ENCODE measurements at regions not wholly inside any gene's neighbourhood (a gene's known extent, or its start where the extent isn't known, plus 50 kb on each side); places are given as distances from the start of the nearest gene placed in this dataset.

DNA sequence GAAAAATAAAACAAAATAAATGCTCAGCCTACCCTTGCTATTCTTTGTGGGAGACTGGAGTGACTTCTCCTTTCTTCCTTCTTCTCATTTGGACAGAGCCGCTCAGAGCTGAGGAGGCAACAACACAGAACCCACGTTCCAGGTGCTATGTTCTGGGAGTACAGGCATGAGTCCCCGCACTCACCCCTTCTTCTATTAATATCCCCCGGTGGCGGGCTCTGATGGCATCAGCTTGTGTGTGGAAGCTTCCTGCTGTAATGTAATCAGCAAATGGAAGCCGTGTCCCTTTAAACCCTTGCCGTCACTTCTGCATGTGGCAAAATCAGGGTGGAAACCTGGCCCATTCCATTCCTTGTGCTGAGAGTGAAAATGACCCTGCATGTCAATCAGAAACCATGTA lies 116.9 kb upstream of the ADARB2 start:
- 85 to 86% methylated on average over 7 of the region's 7 CpGs for WGBS, 2 donors
- DNase-seq, result no peak
- Histone ChIP-seq H3K27me3 (no peaks in the 10 kb centered on the region), H3K4me3 (no peak overlapping the region), H3K36me3 (ENCODE audit: low read depth, missing control alignments) (no peaks in the 10 kb centered on the region), H3K4me1 (no peaks in the 10 kb centered on the region), H3K9me3 (no peaks in the 10 kb centered on the region), H3K27ac (no peak overlapping the region)
- TF ChIP-seq, protein P1, sequence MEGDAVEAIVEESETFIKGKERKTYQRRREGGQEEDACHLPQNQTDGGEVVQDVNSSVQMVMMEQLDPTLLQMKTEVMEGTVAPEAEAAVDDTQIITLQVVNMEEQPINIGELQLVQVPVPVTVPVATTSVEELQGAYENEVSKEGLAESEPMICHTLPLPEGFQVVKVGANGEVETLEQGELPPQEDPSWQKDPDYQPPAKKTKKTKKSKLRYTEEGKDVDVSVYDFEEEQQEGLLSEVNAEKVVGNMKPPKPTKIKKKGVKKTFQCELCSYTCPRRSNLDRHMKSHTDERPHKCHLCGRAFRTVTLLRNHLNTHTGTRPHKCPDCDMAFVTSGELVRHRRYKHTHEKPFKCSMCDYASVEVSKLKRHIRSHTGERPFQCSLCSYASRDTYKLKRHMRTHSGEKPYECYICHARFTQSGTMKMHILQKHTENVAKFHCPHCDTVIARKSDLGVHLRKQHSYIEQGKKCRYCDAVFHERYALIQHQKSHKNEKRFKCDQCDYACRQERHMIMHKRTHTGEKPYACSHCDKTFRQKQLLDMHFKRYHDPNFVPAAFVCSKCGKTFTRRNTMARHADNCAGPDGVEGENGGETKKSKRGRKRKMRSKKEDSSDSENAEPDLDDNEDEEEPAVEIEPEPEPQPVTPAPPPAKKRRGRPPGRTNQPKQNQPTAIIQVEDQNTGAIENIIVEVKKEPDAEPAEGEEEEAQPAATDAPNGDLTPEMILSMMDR (IDR thresholded peaks at IDR 0.05), result no peak
- TF ChIP-seq POLR2A (IDR thresholded peaks at IDR 0.05), result no peak
- intact Hi-C loops (cut with DNase I; ENCODE audit: low total_unique reads), result no loop called here

GRCh38 chr10:1853801-1854200 lies 116.5 kb upstream of the ADARB2 start:
- intact Hi-C loops (cut with DNase I; ENCODE audit: low total_unique reads), result no loop called here
- no peaks in the 10 kb centered on the region for H3K4me1 ChIP-seq
- no peak overlapping the region for H3K27ac ChIP-seq
- TF ChIP-seq, protein P1 (IDR thresholded peaks at IDR 0.05), result no peak
- no peak for TF ChIP-seq POLR2A (IDR thresholded peaks at IDR 0.05)
- no peak overlapping the region for H3K4me3 ChIP-seq
- no peak for DNase-seq
- no peaks in the 10 kb centered on the region for H3K36me3 ChIP-seq (ENCODE audit: low read depth, missing control alignments)
- WGBS, 2 donors, result 86 to 94% methylated on average over 12 of the region's 12 CpGs
- no peaks in the 10 kb centered on the region for H3K27me3 ChIP-seq
- no peaks in the 10 kb centered on the region for H3K9me3 ChIP-seq

DNA sequence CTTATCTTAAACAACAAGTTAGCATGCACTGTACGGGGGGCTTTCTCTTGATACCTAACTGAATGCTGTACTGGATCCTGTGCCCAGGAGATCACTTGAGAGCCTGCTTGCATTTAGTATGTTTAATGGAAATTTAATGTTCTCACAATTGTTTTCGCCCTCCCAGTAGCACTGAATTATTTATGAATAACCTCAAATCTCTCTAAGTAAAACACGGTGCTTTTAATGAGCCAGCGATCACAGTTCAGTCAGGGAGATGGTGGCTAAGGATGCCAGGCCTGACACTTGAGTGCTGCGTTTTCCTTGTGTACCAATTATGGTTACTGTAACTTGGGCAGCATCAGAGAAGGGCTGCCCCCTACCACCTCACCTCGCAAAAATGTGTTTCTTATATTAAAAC lies 115.5 kb upstream of the ADARB2 start:
- Histone ChIP-seq H3K27ac (no peak overlapping the region), H3K9me3 (no peaks in the 10 kb centered on the region), H3K4me1 (no peaks in the 10 kb centered on the region), H3K27me3 (no peaks in the 10 kb centered on the region), H3K4me3 (no peak overlapping the region), H3K36me3 (ENCODE audit: low read depth, missing control alignments) (no peaks in the 10 kb centered on the region)
- DNase-seq, result no peak
- WGBS, 2 donors, result 88 to 93% methylated on average over 6 of the region's 6 CpGs
- intact Hi-C loops (cut with DNase I; ENCODE audit: low total_unique reads), result no loop called here
- TF ChIP-seq, protein P1 (IDR thresholded peaks at IDR 0.05), result no peak
- TF ChIP-seq POLR2A (IDR thresholded peaks at IDR 0.05), result no peak

DNA sequence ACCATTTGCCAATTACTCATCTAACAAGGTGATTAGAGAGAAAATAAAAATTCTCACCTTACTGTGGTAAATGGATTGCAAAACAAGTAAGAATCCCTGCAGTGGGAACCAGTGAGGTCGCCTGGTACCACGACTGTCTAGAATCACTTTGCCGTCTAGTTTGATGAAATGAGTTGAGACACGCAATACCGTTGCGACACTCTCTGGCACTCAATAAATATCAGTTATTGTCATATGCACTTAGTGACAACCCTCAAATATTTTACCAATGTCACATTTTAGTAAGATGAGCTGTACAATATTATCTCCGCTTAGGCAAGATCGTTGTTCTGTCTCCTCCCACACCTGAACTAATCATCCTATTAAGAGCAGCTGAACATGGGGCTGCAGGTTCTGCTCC lies 114.4 kb upstream of the ADARB2 start:
- Histone ChIP-seq H3K27me3 (no peaks in the 10 kb centered on the region), H3K27ac (no peak overlapping the region), H3K4me3 (no peak overlapping the region), H3K4me1 (no peaks in the 10 kb centered on the region), H3K9me3 (no peaks in the 10 kb centered on the region), H3K36me3 (ENCODE audit: low read depth, missing control alignments) (no peaks in the 10 kb centered on the region)
- no peak for TF ChIP-seq POLR2A (IDR thresholded peaks at IDR 0.05)
- TF ChIP-seq, protein P1 (IDR thresholded peaks at IDR 0.05), result no peak
- no peak for DNase-seq
- WGBS, 2 donors, result 85 to 92% methylated on average over 8 of the region's 8 CpGs
- intact Hi-C loops (cut with DNase I; ENCODE audit: low total_unique reads), result no loop called here

GRCh38 chr10:1850971-1851527 lies 113.7 kb upstream of the ADARB2 start:
- intact Hi-C loops (cut with DNase I; ENCODE audit: low total_unique reads), result no loop called here
- DNase-seq, result no peak
- Histone ChIP-seq H3K4me3 (no peak overlapping the region), H3K36me3 (ENCODE audit: low read depth, missing control alignments) (no peaks in the 10 kb centered on the region), H3K9me3 (no peaks in the 10 kb centered on the region), H3K27ac (no peak overlapping the region), H3K27me3 (no peaks in the 10 kb centered on the region), H3K4me1 (no peaks in the 10 kb centered on the region)
- WGBS, 2 donors, result 81 to 84% methylated on average over 6 of the region's 6 CpGs
- no peak for TF ChIP-seq POLR2A (IDR thresholded peaks at IDR 0.05)
- TF ChIP-seq, protein P1 (IDR thresholded peaks at IDR 0.05), result no peak
